ENCODE measurements at regions not wholly inside any gene's neighbourhood (a gene's known extent, or its start where the extent isn't known, plus 50 kb on each side); places are given as distances from the start of the nearest gene placed in this dataset.

- no peak for DNase-seq (ENCODE audit: low spot score)
- no peak overlapping the region for H3K27ac ChIP-seq
- CTCF ChIA-PET = no interaction called here
- POLR2A ChIA-PET (ENCODE audit: low non-redundant PET) = no interaction called here
- TF ChIP-seq CTCF (conservative IDR thresholded peaks at IDR 0.05; ENCODE audit: low read depth) = no peak
These were observed 182.5 kb downstream of the OTOR start for GRCh38 chr20:16930656-16931055.

- ChIA-PET POLR2A (ENCODE audit: low non-redundant PET) (no interaction called here), CTCF (no interaction called here)
- DNase-seq (ENCODE audit: low spot score) = no peak
- no peak overlapping the region for H3K27ac ChIP-seq
- no peak for TF ChIP-seq CTCF (conservative IDR thresholded peaks at IDR 0.05; ENCODE audit: low read depth)
These were observed 190.9 kb downstream of the OTOR start for GRCh38 chr20:16939051-16939450.

GRCh38 chr20:16940701-16941100 is 192.5 kb downstream of the OTOR start:
- ChIA-PET CTCF (no interaction called here), POLR2A (ENCODE audit: low non-redundant PET) (no interaction called here)
- no peak for TF ChIP-seq CTCF (conservative IDR thresholded peaks at IDR 0.05; ENCODE audit: low read depth)
- DNase-seq (ENCODE audit: low spot score) = no peak
- H3K27ac ChIP-seq = no peak overlapping the region

- TF ChIP-seq CTCF (conservative IDR thresholded peaks at IDR 0.05; ENCODE audit: low read depth) = no peak
- H3K27ac ChIP-seq = no peak overlapping the region
- DNase-seq (ENCODE audit: low spot score) = no peak
- ChIA-PET POLR2A (ENCODE audit: low non-redundant PET) (no interaction called here), CTCF (interaction anchor here (0.6 kb wide), 1 partner anchor 9 kb away, joined by 3 read pairs; no protein-coding TSS in a partner anchor)
These were observed 193.9 kb downstream of the OTOR start for GRCh38 chr20:16942051-16942450.

- no peak overlapping the region for H3K27ac ChIP-seq
- DNase-seq (ENCODE audit: low spot score) = no peak
- CTCF ChIA-PET = no interaction called here
- POLR2A ChIA-PET (ENCODE audit: low non-redundant PET) = no interaction called here
- no peak for TF ChIP-seq CTCF (conservative IDR thresholded peaks at IDR 0.05; ENCODE audit: low read depth)
These were observed 194.6 kb downstream of the OTOR start for GRCh38 chr20:16942756-16943155.

GRCh38 chr20:16944745-16945144 is 196.6 kb downstream of the OTOR start:
- no peak for TF ChIP-seq CTCF (conservative IDR thresholded peaks at IDR 0.05; ENCODE audit: low read depth)
- POLR2A ChIA-PET (ENCODE audit: low non-redundant PET) = no interaction called here
- H3K27ac ChIP-seq = no peak overlapping the region
- DNase-seq (ENCODE audit: low spot score) = no peak
- CTCF ChIA-PET = no interaction called here

GRCh38 chr20:16945619-16946018 is 197.5 kb downstream of the OTOR start:
- ChIA-PET POLR2A (ENCODE audit: low non-redundant PET) (no interaction called here), CTCF (no interaction called here)
- TF ChIP-seq CTCF (conservative IDR thresholded peaks at IDR 0.05; ENCODE audit: low read depth) = no peak
- no peak for DNase-seq (ENCODE audit: low spot score)
- no peak overlapping the region for H3K27ac ChIP-seq
